Smooth muscle cell (in vitro differentiated cells): ENCODE measurements at regions not wholly inside any gene's neighbourhood (a gene's known extent, or its start where the extent isn't known, plus 50 kb on each side); places are given as distances from the start of the nearest gene placed in this dataset.

ENCODE experiments used
- DNase-seq: peaks from one replicate; lab custom pipeline; 2025; ENCODE audit not compliant: unreplicated experiment; lab: John Stamatoyannopoulos, UW
- H2AFZ ChIP-seq: fragments of 200-600 bp; sonication (generic); 2 replicates; pipeline ENCODE4 v1.6.0; 2016; ENCODE audit warnings: antibody characterized with exemption, low read depth, mild to moderate bottlenecking
- H3F3A ChIP-seq: fragments of 200-600 bp; sonication (generic); 2 replicates; pipeline ENCODE4 v1.6.0; 2017; ENCODE audit warnings: antibody characterized with exemption, low read depth
- H3K27ac ChIP-seq: fragments of 200-600 bp; sonication (generic); 2 replicates; pipeline ENCODE4 v1.5.1; 2016; ENCODE audit warnings: low read depth, mild to moderate bottlenecking
- H3K27me3 ChIP-seq: fragments of 200-600 bp; sonication (generic); 2 replicates; pipeline ENCODE4 v1.6.1; 2016; ENCODE audit warnings: low read depth, mild to moderate bottlenecking
- H3K36me3 ChIP-seq: fragments of 200-600 bp; sonication (generic); 2 replicates; pipeline ENCODE4 v1.5.1; 2016; ENCODE audit warnings: low read depth
- H3K4me1 ChIP-seq: fragments of 200-600 bp; sonication (generic); 2 replicates; pipeline ENCODE4 v1.5.1; 2016; ENCODE audit warnings: low read depth
- H3K4me2 ChIP-seq: fragments of 200-600 bp; sonication (generic); 2 replicates; pipeline ENCODE4 v1.6.0; 2016; ENCODE audit warnings: mild to moderate bottlenecking
- H3K4me3 ChIP-seq: fragments of 200-600 bp; sonication (generic); 2 replicates; pipeline ENCODE4 v1.5.1; 2016; ENCODE audit warnings: mild to moderate bottlenecking
- H3K79me2 ChIP-seq: fragments of 200-600 bp; sonication (generic); 2 replicates; pipeline ENCODE4 v1.6.0; 2016; ENCODE audit warnings: low read depth, mild to moderate bottlenecking
- H3K9ac ChIP-seq: fragments of 200-600 bp; sonication (generic); 2 replicates; pipeline ENCODE4 v1.6.0; 2016; ENCODE audit warnings: low read depth
- H3K9me3 ChIP-seq: fragments of 200-600 bp; sonication (generic); replicated peaks from 2 replicates; pipeline ENCODE4 v1.5.1; 2016; ENCODE audit warnings: low read depth
- H4K20me1 ChIP-seq: fragments of 200-600 bp; sonication (generic); 2 replicates; pipeline ENCODE4 v1.6.0; 2016; ENCODE audit warnings: low read depth
- WGBS: methylation state at CpG from one replicate; pipeline ENCODE4 v1.1.7; 2016; ENCODE audit warnings: low lambda C conversion rate; 5-methylcytosine and 5-hydroxymethylcytosine counted together
- TF ChIP-seq, protein P1 (sequence below): fragments of 200-600 bp; sonication (generic); IDR thresholded peaks from 2 replicates; pipeline ENCODE4 v1.5.1; 2017; ENCODE audit warnings: borderline replicate concordance, mild to moderate bottlenecking, antibody characterized with exemption; ENCODE audit not compliant: insufficient read depth, poor library complexity, severe bottlenecking

DNA sequence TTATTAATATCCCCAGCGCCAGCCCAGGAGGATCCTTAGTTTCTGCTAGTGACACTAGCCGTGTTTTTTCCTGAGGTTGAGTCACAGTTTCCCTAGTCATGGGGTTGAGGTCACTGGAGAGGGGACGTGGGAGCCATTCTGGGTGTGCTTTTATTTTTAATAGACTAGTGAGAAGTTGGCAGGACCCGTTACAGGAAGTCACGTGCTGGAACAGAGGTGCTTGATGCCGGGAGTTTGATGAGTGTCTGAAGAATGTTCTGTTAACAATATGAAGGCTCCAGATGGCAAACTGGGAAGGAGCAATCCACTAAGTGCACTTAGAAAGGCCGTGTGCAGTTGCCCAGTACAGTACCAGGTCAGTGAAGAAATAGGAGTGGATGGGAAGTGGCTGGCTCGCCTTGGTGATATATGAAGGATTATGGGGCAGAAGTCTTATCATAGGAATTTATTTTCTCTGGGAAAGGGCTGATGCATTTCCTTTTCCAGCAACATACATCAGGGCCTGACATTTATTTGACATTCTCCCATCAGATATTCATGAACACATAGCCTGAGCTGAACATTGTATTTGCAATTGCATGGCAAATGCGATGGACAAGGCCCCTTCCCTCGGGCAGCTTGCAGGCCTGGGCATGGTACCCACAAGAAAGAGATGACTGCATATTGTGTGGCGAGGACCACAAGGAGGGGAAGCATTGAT is 291.8 kb downstream of the FBXW7 start:
- Histone ChIP-seq H3K27ac (peak overlapping the region; percentile 2), H2AFZ (peak overlapping the region; percentile 59), H4K20me1 (no peaks in the 10 kb centered on the region), H3K36me3 (no peaks in the 10 kb centered on the region), H3K4me1 (no peaks in the 10 kb centered on the region), H3F3A (no peaks in the 10 kb centered on the region), H3K9ac (no peak overlapping the region), H3K4me3 (no peak overlapping the region), H3K9me3 (no peaks in the 10 kb centered on the region), H3K79me2 (no peaks in the 10 kb centered on the region), H3K4me2 (peak overlapping the region; percentile 61), H3K27me3 (no peaks in the 10 kb centered on the region)
- DNase-seq, result no peak
- TF ChIP-seq, protein P1, sequence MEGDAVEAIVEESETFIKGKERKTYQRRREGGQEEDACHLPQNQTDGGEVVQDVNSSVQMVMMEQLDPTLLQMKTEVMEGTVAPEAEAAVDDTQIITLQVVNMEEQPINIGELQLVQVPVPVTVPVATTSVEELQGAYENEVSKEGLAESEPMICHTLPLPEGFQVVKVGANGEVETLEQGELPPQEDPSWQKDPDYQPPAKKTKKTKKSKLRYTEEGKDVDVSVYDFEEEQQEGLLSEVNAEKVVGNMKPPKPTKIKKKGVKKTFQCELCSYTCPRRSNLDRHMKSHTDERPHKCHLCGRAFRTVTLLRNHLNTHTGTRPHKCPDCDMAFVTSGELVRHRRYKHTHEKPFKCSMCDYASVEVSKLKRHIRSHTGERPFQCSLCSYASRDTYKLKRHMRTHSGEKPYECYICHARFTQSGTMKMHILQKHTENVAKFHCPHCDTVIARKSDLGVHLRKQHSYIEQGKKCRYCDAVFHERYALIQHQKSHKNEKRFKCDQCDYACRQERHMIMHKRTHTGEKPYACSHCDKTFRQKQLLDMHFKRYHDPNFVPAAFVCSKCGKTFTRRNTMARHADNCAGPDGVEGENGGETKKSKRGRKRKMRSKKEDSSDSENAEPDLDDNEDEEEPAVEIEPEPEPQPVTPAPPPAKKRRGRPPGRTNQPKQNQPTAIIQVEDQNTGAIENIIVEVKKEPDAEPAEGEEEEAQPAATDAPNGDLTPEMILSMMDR, result no peak
- 47% methylated on average over 11 of the region's 11 CpGs for WGBS

DNA sequence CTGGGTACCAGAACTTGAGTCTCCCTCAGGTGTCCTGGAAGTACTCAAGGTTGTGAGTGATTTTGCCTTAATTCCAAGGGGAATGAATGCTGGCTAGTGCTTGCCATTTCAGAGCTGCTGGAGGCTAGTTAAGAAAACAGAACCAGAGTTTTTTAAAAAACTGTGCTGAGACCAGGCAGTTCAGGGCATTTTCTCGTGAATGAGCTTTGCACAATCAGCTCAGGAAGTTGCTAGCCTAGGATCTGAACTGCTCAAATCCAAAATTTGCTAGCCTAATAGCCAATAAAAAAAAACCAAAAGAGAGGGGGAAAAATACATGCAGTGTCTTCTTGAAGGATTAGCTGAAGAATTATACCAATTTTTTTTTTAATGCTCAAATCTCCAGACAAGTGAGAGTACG is 292.7 kb downstream of the FBXW7 start:
- WGBS, result 65% methylated on average over 2 of the region's 2 CpGs
- TF ChIP-seq, protein P1, result no peak

DNA sequence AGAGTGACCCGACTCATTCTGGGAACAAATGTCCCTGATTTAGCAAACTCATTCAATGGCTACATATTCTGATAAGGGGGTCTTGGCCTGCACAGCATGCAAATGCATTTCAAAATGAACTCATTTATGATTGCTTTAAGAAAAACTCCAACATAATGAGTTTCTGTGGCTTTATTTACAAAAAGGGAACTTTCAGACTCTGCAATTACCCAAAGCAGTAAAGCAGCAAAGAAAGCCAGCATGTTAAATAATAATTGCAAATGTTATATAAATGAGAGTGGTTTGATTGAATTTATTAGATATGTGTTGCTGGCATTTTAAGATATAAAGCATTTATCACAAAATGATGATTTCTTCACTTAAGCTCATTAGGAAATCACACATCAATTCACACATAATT is 295.7 kb downstream of the FBXW7 start:
- no peak overlapping the region for H3K4me3 ChIP-seq
- no peak for DNase-seq
- H4K20me1 ChIP-seq, result no peaks in the 10 kb centered on the region
- no peaks in the 10 kb centered on the region for H3K4me1 ChIP-seq
- no peak overlapping the region for H3K27ac ChIP-seq
- H3K9me3 ChIP-seq, result no peaks in the 10 kb centered on the region
- no peaks in the 10 kb centered on the region for H3K79me2 ChIP-seq
- H3K4me2 ChIP-seq, result no peak overlapping the region
- TF ChIP-seq, protein P1, result no peak
- H2AFZ ChIP-seq, result no peak overlapping the region
- H3K27me3 ChIP-seq, result no peaks in the 10 kb centered on the region
- no peak overlapping the region for H3K9ac ChIP-seq
- no peaks in the 10 kb centered on the region for H3K36me3 ChIP-seq
- no peaks in the 10 kb centered on the region for H3F3A ChIP-seq
- 100% methylated on average over 1 of the region's 1 CpG for WGBS

More for the DNA sequence above, 292.7 kb downstream of the FBXW7 start:
- Histone ChIP-seq H3K4me2 (peak overlapping the region; percentile 61), H3K27ac (peak overlapping the region; percentile 2), H3K9me3 (no peaks in the 10 kb centered on the region), H4K20me1 (no peaks in the 10 kb centered on the region), H2AFZ (peak overlapping the region; percentile 59), H3K4me1 (no peaks in the 10 kb centered on the region), H3K36me3 (no peaks in the 10 kb centered on the region), H3K27me3 (no peaks in the 10 kb centered on the region), H3K79me2 (no peaks in the 10 kb centered on the region), H3K9ac (no peak overlapping the region), H3F3A (no peaks in the 10 kb centered on the region), H3K4me3 (no peak overlapping the region)
- DNase-seq, result no peak

DNA sequence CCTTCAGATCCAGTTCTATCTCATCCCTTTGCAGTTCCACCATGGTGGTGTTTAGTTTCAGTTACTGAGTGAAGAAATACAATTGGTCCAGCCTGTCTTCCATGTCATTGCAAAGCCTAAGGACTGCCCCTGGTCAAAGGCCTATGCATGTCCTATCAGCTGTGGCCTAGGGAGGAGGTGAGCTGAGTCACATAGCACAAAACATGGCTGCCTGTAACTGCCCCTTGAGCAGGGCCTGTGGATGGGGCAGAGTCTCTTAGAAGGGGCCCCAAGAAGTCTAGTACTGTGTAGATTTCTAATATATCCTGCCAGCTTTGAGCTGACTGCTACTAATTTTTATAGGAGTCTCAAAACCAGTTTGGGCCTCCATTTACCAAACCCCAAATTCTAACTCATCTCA is 296.7 kb downstream of the FBXW7 start:
- H3K4me3 ChIP-seq, result no peak overlapping the region
- H3F3A ChIP-seq, result no peaks in the 10 kb centered on the region
- H4K20me1 ChIP-seq, result no peaks in the 10 kb centered on the region
- DNase-seq, result no peak
- no peaks in the 10 kb centered on the region for H3K9me3 ChIP-seq
- H3K36me3 ChIP-seq, result no peaks in the 10 kb centered on the region
- no peak overlapping the region for H2AFZ ChIP-seq
- no peak overlapping the region for H3K4me2 ChIP-seq
- H3K4me1 ChIP-seq, result no peaks in the 10 kb centered on the region
- H3K9ac ChIP-seq, result no peak overlapping the region
- no peaks in the 10 kb centered on the region for H3K79me2 ChIP-seq
- H3K27me3 ChIP-seq, result no peaks in the 10 kb centered on the region
- H3K27ac ChIP-seq, result no peak overlapping the region
- TF ChIP-seq, protein P1, result no peak
